ENCODE measurements at regions not wholly inside any gene's neighbourhood (a gene's known extent, or its start where the extent isn't known, plus 50 kb on each side); places are given as distances from the start of the nearest gene placed in this dataset.
A peak's percentile ranks its signal among the peaks of the same experiment; 100 is the strongest.
"Not testable (repeated sequence)": the region's sequence is repeated elsewhere in the genome, so short reads cannot be mapped to it uniquely, and the experiment has no call there.

- DNase-seq = no peak
Measured at GRCh38 chr9:75628952-75629351, 261.5 kb upstream of the PCSK5 start.

- DNase-seq = no peak
Measured at GRCh38 chr9:75633451-75634057, 256.9 kb upstream of the PCSK5 start.

DNA sequence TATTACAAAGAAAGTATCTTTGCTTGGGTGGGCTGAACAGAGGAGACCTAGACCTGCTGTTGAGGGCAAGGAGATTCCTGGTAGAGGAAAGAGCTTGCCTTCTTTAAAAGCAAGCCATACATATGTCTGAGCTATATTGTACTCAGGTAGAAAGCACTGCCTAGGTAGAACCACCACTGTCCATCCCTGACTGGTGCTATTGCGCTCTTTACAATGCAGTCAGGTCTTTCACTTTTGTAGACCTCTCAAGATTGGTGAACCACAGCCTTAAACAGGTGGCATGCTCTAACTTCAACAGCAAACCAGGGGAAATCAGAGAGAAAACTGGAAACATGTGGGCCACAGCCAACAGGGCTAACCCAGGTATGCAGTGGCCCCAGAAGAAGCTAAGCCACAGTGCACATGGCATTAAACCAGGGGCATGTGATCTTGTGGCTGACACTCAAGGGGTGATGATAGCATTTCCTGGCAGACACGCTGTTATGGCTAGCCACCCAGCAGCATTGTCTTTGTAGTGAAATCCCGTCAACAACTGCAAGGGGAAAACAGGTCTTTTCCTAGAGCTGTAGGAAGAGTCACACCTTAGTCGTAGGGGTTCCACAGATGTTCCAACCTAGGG, 253.9 kb upstream of the PCSK5 start:
- DNase-seq = no peak

GRCh38 chr9:75639971-75640610, 250.4 kb upstream of the PCSK5 start:
- no peak for DNase-seq

DNA sequence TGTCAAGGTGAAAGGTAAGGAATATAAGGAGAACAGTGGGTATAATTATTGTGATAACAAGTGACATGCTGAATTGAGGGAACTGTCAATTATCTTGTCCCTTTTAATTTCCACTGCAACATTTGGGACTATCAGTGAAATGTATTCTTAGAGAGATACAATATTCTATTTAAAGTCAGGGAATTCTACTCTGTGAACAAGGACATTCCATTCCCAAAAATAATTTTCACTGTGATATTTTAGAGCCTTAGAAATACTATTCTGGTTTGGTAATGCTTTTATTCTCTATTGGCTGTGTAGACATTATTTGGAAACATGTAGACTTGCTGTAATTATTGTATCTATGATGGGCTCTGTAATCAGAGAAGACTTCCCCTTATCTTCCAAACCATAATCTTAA, 248.0 kb upstream of the PCSK5 start:
- no peak for DNase-seq

DNA sequence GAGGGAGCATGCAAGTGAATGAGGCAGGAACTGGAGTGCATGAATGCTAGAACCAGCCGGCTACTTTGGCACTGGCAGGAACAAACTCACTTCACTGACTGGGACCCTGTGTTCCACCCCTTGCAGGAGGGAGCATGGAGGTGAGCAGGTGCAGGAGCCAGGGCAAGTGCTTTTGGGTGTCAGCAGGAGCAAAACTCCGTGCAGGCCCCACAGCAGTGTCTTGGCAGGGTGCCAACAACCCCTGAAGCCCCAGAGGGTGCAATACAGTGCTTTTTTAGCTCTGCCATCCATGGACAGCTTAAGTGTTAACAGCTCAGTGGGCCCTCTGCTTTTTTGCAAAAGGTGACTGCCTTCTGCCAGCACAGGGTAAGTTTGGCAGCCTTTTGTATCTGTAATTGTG, 245.8 kb upstream of the PCSK5 start:
- DNase-seq = no peak

- no peak for DNase-seq
Measured at GRCh38 chr9:75648034-75648433, 242.4 kb upstream of the PCSK5 start.

DNA sequence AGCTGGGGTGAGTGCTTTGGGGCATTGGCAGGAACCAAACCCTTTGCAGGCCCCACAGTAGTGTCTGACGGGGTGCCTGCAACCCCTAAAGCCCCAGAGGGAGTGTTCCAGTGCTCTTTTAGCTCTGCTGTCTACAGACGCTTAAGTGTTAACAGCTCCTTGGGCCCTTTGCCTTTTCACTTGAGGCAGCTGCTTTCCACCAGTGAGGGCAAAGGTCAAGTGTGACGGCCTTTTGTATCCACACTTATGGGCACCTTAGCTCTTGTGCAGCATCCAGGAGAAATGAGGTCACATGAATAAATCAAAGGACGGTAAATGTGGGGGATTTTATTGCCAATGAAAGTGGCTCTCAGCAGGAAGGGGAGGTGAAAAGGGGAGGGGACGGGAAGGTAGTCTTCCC, 241.4 kb upstream of the PCSK5 start:
- DNase-seq = no peak

- no peak for DNase-seq
Measured at GRCh38 chr9:75651709-75652108, 238.8 kb upstream of the PCSK5 start.

GRCh38 chr9:75653335-75653734, 237.1 kb upstream of the PCSK5 start:
- DNase-seq = no peak

DNA sequence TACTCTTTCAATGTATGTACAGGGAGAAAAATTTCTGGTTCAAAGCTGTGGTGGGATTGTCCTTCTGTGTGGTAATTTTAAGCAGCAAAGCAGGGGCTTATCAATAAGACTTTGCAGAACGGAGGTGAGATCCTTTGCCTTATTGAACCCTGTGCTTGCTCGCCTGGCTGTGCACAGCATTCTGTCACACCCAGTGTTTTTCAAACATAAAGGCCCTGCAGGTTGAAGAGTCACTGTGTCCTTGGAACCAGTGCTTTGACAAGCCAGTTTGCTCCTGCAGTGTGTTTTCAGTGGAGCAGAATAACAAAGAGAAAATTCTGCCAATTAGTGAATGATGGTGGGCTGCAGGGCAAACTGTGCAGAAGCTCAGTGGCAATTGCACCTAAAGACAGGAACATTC, 236.7 kb upstream of the PCSK5 start:
- DNase-seq = no peak

- DNase-seq = no peak
Measured at GRCh38 chr9:75657015-75657414, 233.5 kb upstream of the PCSK5 start.

DNA sequence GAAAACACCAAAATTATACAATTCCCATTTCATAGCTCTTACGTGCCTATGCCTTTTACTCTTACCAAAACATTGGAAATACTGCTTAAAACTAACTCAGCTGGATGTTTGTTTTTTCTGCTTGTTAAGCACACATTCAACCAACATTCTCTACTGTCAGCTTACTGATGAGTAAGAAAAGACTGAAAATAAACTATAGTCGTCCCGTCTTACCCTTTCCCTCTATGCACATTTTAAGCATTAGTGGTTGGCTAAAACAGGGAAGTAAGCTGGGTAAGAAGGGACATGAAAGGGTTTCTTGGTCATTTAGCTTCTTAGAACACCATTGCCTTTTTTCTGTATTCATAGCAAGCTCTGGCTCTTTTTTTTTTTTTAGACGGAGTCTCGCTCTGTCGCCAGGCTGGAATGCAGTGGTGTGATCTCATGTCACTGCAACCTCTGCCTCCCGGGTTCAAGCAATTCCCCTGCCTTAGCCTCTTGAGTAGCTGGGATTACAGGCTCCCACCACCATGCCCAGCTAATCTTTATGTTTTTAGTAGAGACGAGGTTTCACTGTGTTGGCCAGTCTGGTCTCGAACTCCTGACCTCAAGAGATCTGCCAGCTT, 232.1 kb upstream of the PCSK5 start:
- no peak for DNase-seq

- DNase-seq = no peak
Measured at GRCh38 chr9:75664597-75664996, 225.9 kb upstream of the PCSK5 start.

GRCh38 chr9:75666856-75667554, 223.5 kb upstream of the PCSK5 start:
- no peak for DNase-seq

- no peak for DNase-seq
Measured at GRCh38 chr9:75669721-75670120, 220.8 kb upstream of the PCSK5 start.

DNA sequence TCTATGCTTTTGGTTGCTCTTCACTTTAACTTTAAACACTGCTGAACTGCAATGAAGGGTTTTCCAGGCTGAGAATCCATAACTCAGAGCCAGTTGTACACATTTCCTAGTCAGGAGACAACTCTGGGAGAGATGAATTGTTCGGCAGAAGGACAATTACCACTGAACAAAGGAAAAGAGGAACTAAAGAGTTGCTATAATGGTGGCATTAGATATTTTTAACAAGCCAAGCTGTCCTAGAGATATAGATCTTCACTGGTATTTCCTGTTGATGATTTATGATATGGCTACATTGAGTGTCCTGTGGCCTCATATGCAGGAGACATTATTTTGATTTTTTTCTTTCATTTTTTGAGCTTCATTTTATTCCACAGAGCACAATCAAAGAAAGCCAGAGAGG, 219.1 kb upstream of the PCSK5 start:
- DNase-seq = no peak

DNA sequence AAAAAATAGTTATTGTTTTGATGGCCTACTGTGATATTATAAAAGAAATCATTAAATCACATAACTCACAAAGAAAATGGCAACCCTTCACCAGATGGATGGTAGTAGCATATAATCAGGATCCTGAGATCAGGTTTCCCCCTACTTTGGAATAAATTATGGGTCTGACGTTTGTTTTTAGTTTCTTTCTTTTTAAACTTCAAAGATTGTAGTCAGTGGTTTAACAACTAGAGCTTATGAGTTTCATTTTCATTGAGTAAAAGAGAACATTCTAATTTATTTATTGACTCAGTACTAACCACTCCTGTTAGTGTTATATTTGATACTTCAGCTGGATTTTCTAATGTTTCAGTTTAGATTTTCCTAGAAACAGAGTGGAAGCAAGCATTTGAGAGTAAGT, 218.0 kb upstream of the PCSK5 start:
- no peak for DNase-seq

DNA sequence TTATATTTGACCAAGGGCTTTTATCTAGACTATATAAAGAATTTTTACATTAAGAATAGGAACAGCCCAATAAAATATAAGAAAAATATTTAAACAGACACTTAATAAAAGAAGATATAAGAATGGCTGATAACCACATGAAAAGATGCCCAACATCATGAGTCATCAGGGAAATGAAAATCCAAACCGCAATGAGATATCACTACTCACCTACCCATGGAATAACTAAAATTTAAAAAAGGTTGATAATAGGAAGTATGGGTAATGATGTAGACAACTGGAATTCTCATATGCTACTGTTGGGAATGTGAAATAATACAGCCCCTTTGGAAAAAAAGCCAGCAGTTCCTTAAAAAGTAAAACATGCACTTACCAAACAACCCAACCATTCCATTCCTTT, 206.9 kb upstream of the PCSK5 start:
- DNase-seq = peak; percentile 2

- DNase-seq = no peak
Measured at GRCh38 chr9:75685062-75685461, 205.4 kb upstream of the PCSK5 start.

GRCh38 chr9:75687359-75687953, 203.0 kb upstream of the PCSK5 start:
- no peak for DNase-seq

- DNase-seq = not testable (repeated sequence)
Measured at GRCh38 chr9:75690551-75690950, 199.9 kb upstream of the PCSK5 start.

DNA sequence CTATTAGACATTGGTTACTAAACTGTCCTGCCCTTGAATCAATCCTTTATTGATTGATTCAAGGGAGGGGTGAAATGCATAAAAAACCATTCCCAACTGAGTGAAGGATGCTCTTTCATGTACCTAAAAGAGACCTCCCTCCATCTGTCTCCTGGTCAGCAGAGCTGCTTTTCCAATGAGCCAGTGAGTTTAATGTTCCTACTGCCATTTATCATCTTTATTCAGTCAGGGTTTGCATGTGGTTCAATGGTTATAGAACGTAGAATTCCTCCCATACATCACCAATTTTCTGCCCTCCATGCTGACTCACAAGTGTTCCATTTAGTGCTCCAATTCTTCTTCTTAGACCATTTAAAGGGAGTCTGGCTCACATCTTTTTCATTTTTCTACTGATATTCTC, 199.1 kb upstream of the PCSK5 start:
- no peak for DNase-seq

Measured in NCI-H226 (cell line).